ENCODE measurements at regions not wholly inside any gene's neighbourhood (a gene's known extent, or its start where the extent isn't known, plus 50 kb on each side); places are given as distances from the start of the nearest gene placed in this dataset.

DNA sequence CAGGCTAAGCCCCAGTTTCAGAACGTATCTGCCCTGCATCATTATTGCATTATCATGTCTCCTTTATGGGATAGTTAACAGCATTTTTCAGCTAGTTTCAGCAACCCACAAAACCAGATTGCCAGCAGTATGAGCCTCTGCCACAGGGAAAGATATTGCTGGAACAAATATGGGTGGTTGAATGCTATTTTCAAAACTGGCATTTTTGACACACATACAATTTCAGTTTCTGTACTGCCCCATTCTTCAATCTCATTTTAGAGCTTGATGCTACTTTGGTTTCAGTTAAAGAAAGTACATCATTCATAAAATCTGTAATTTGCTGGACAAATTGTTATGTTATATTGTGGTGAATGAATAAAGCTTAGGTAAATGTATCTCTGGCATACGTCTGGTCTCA lies 1037.5 kb downstream of the NAALADL2 start:
- no peak overlapping the region for H3K9ac ChIP-seq (ENCODE audit: insufficient read depth, low read depth, low read length)
- no peak overlapping the region for H3K4me2 ChIP-seq (ENCODE audit: low read depth, low read length)
- H3K4me3 ChIP-seq (replicated peaks in 1 of 3; ENCODE audit: insufficient read depth in 1 of 3, low read depth in 2 of 3, low read length in 3 of 3): no peak overlapping the region
- FAIRE-seq (no peak), DNase-seq (ENCODE audit: low spot score) (no peak), ATAC-seq (no peak)
- no peaks in the 10 kb centered on the region for H4K20me1 ChIP-seq (ENCODE audit: insufficient read depth, low read length)
- H3K4me1 ChIP-seq (ENCODE audit: insufficient read depth, low read length): no peaks in the 10 kb centered on the region
- H3K27ac ChIP-seq (ENCODE audit: extremely low read length, insufficient read depth, low read length): no peak overlapping the region
- TF ChIP-seq, protein P1, sequence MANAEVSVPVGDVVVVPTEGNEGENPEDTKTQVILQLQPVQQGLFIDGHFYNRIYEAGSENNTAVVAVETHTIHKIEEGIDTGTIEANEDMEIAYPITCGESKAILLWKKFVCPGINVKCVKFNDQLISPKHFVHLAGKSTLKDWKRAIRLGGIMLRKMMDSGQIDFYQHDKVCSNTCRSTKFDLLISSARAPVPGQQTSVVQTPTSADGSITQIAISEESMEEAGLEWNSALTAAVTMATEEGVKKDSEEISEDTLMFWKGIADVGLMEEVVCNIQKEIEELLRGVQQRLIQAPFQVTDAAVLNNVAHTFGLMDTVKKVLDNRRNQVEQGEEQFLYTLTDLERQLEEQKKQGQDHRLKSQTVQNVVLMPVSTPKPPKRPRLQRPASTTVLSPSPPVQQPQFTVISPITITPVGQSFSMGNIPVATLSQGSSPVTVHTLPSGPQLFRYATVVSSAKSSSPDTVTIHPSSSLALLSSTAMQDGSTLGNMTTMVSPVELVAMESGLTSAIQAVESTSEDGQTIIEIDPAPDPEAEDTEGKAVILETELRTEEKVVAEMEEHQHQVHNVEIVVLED (CRISPR knock-in tag; IDR thresholded peaks at IDR 0.05; ENCODE audit: borderline replicate concordance): no peak
- TF ChIP-seq CREB3 (CRISPR knock-in tag; IDR thresholded peaks at IDR 0.05) (no peak), ZNF326 (CRISPR knock-in tag; IDR thresholded peaks at IDR 0.05; ENCODE audit: borderline replicate concordance) (no peak), ZFX (CRISPR knock-in tag; IDR thresholded peaks at IDR 0.05; ENCODE audit: low read depth) (no peak), ZNF790 (CRISPR knock-in tag; IDR thresholded peaks at IDR 0.05; ENCODE audit: borderline replicate concordance) (no peak), MIER2 (CRISPR knock-in tag; IDR thresholded peaks at IDR 0.05) (no peak), TBX3 (IDR thresholded peaks at IDR 0.05; ENCODE audit: borderline replicate concordance) (no peak), SUZ12 (IDR thresholded peaks at IDR 0.05; ENCODE audit: low read depth, low read length) (no peak), SIX1 (CRISPR knock-in tag; IDR thresholded peaks at IDR 0.05; ENCODE audit: borderline replicate concordance) (no peak), RARG (CRISPR knock-in tag; IDR thresholded peaks at IDR 0.05; ENCODE audit: low read depth) (no peak)
- intact Hi-C loops (cut with micrococcal nuclease; ENCODE audit: unreplicated experiment): no loop called here
- no peak overlapping the region for H2AFZ ChIP-seq (ENCODE audit: low read length)
- WGBS (ENCODE audit: low lambda C conversion rate): 29% methylated on average over 2 of the region's 2 CpGs
- POLR2A ChIA-PET: no interaction called here
- H3K36me3 ChIP-seq (replicated peaks in 1 of 2; ENCODE audit: control insufficient read depth in 1 of 2, insufficient read depth in 2 of 2, low read length in 2 of 2): no peaks in the 10 kb centered on the region
- in situ Hi-C loops (cut with HindIII; ENCODE audit: extremely low pct_ligation_motif_present, low pct_unique_long_range_greater_than_20kb): no loop called here
- no peaks in the 10 kb centered on the region for H3K27me3 ChIP-seq (ENCODE audit: control insufficient read depth in 1 of 2, insufficient read depth in 2 of 2, low read length in 2 of 2)
- CTCF ChIA-PET (ENCODE audit: low intra/inter-chr PET ratio, low total read pairs): no interaction called here
- BruUV-seq (replicated peaks): no TSS peak
- H3K9me3 ChIP-seq (ENCODE audit: low read length): peaks cover 82% of the 10 kb centered on the region
- H3K79me2 ChIP-seq (ENCODE audit: insufficient read depth, low read length): no peaks in the 10 kb centered on the region
